ENCODE measurements at regions not wholly inside any gene's neighbourhood (a gene's known extent, or its start where the extent isn't known, plus 50 kb on each side); places are given as distances from the start of the nearest gene placed in this dataset.
"Not testable (repeated sequence)": the region's sequence is repeated elsewhere in the genome, so short reads cannot be mapped to it uniquely, and the experiment has no call there.

- DNase-seq (ENCODE audit: low read depth), result no peak
Measured at GRCh38 chr19:31529121-31529520, 179.9 kb upstream of the TSHZ3 start.

GRCh38 chr19:31530781-31531180 lies 181.5 kb upstream of the TSHZ3 start:
- no peak for DNase-seq (ENCODE audit: low read depth)

GRCh38 chr19:31531326-31531725 lies 182.1 kb upstream of the TSHZ3 start:
- DNase-seq (ENCODE audit: low read depth), result no peak

GRCh38 chr19:31532034-31532433 lies 182.8 kb upstream of the TSHZ3 start:
- DNase-seq (ENCODE audit: low read depth), result no peak

- no peak for DNase-seq (ENCODE audit: low read depth)
Measured at GRCh38 chr19:31533114-31533513, 183.9 kb upstream of the TSHZ3 start.

- no peak for DNase-seq (ENCODE audit: low read depth)
Measured at GRCh38 chr19:31534231-31534630, 185.0 kb upstream of the TSHZ3 start.

GRCh38 chr19:31534786-31535657 lies 185.8 kb upstream of the TSHZ3 start:
- DNase-seq (ENCODE audit: low read depth), result no peak

GRCh38 chr19:31535691-31536460 lies 186.6 kb upstream of the TSHZ3 start:
- DNase-seq (ENCODE audit: low read depth), result no peak

GRCh38 chr19:31537136-31537535 lies 187.9 kb upstream of the TSHZ3 start:
- no peak for DNase-seq (ENCODE audit: low read depth)

- DNase-seq (ENCODE audit: low read depth), result not testable (repeated sequence)
Measured at GRCh38 chr19:31537902-31538301, 188.7 kb upstream of the TSHZ3 start.

GRCh38 chr19:31538879-31539278 lies 189.6 kb upstream of the TSHZ3 start:
- no peak for DNase-seq (ENCODE audit: low read depth)

GRCh38 chr19:31539386-31539785 lies 190.2 kb upstream of the TSHZ3 start:
- no peak for DNase-seq (ENCODE audit: low read depth)

- DNase-seq (ENCODE audit: low read depth), result no peak
Measured at GRCh38 chr19:31541396-31541795, 192.2 kb upstream of the TSHZ3 start.

GRCh38 chr19:31543456-31543855 lies 194.2 kb upstream of the TSHZ3 start:
- DNase-seq (ENCODE audit: low read depth), result no peak

- DNase-seq (ENCODE audit: low read depth), result no peak
Measured at GRCh38 chr19:31545777-31546176, 196.5 kb upstream of the TSHZ3 start.

GRCh38 chr19:31546205-31546960 lies 197.1 kb upstream of the TSHZ3 start:
- DNase-seq (ENCODE audit: low read depth), result no peak

- DNase-seq (ENCODE audit: low read depth), result peak; percentile 3
Measured at GRCh38 chr19:31548941-31549340, 199.7 kb upstream of the TSHZ3 start.

GRCh38 chr19:31553112-31553845 lies 204.0 kb upstream of the TSHZ3 start:
- DNase-seq (ENCODE audit: low read depth), result no peak

- no peak for DNase-seq (ENCODE audit: low read depth)
Measured at GRCh38 chr19:31553846-31554215, 204.6 kb upstream of the TSHZ3 start.

- no peak for DNase-seq (ENCODE audit: low read depth)
Measured at GRCh38 chr19:31554360-31554759, 205.1 kb upstream of the TSHZ3 start.

- DNase-seq (ENCODE audit: low read depth), result no peak
Measured at GRCh38 chr19:31555634-31556215, 206.5 kb upstream of the TSHZ3 start.

- DNase-seq (ENCODE audit: low read depth), result no peak
Measured at GRCh38 chr19:31559494-31559893, 210.3 kb upstream of the TSHZ3 start.

All from stromal cell of bone marrow (primary cell).